Right atrium auricular region (tissue), 2 donors: ENCODE measurements at regions not wholly inside any gene's neighbourhood (a gene's known extent, or its start where the extent isn't known, plus 50 kb on each side); places are given as distances from the start of the nearest gene placed in this dataset.

Experiments
- DNase-seq: peaks from one replicate; pipeline ENCODE4 v3.0.0-alpha.2; 2019; ENCODE audit warnings: low spot score
- H3K27ac ChIP-seq, 2 donors: fragments of 200-600 bp; sonication (generic); 1 replicate in 1 of 2; 2 replicates in 1 of 2; pipeline ENCODE4 v1.5.1; 2016 to 2019
- H3K27me3 ChIP-seq, 2 donors: fragments of 200-600 bp; sonication (generic); one replicate each; pipeline versions ENCODE4 v1.5.1 to v1.6.0; 2017 to 2019
- H3K36me3 ChIP-seq: fragments of 200-600 bp; sonication (generic); one replicate; pipeline ENCODE4 v1.5.1; 2016
- H3K4me1 ChIP-seq, 2 donors: fragments of 200-600 bp; sonication (generic); one replicate each; pipeline versions ENCODE4 v1.5.1 to v1.6.0; 2017 to 2019
- H3K4me3 ChIP-seq, 2 donors: fragments of 200-600 bp; sonication (generic); 1 replicate in 1 of 2; 2 replicates in 1 of 2; pipeline ENCODE4 v1.5.1; 2017 to 2019; ENCODE audit warnings: mild to moderate bottlenecking in 1 of 2, moderate library complexity in 1 of 2
- H3K9me3 ChIP-seq, 2 donors: fragments of 200-600 bp; sonication (generic); one replicate each; pipeline ENCODE4 v1.5.1; 2019
- TF ChIP-seq, protein P1 (sequence below), 2 donors: fragments of 200-600 bp; sonication (generic); IDR thresholded peaks; one replicate each; pipeline ENCODE4 v1.5.1; 2019; ENCODE audit warnings: antibody characterized with exemption in 2 of 2

- no peak for DNase-seq
- Histone ChIP-seq H3K4me1 (no peaks in the 10 kb centered on the region), H3K4me3 (no peak overlapping the region), H3K36me3 (no peaks in the 10 kb centered on the region), H3K27me3 (no peaks in the 10 kb centered on the region), H3K9me3 (no peaks in the 10 kb centered on the region), H3K27ac (no peak overlapping the region)
- TF ChIP-seq, protein P1, sequence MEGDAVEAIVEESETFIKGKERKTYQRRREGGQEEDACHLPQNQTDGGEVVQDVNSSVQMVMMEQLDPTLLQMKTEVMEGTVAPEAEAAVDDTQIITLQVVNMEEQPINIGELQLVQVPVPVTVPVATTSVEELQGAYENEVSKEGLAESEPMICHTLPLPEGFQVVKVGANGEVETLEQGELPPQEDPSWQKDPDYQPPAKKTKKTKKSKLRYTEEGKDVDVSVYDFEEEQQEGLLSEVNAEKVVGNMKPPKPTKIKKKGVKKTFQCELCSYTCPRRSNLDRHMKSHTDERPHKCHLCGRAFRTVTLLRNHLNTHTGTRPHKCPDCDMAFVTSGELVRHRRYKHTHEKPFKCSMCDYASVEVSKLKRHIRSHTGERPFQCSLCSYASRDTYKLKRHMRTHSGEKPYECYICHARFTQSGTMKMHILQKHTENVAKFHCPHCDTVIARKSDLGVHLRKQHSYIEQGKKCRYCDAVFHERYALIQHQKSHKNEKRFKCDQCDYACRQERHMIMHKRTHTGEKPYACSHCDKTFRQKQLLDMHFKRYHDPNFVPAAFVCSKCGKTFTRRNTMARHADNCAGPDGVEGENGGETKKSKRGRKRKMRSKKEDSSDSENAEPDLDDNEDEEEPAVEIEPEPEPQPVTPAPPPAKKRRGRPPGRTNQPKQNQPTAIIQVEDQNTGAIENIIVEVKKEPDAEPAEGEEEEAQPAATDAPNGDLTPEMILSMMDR (IDR thresholded peaks at IDR 0.05): no peak
Observed at GRCh38 chr1:61616830-61617229, 108.1 kb downstream of the TM2D1 start.

- Histone ChIP-seq H3K9me3 (no peaks in the 10 kb centered on the region), H3K4me3 (no peak overlapping the region), H3K36me3 (no peaks in the 10 kb centered on the region), H3K27me3 (no peaks in the 10 kb centered on the region), H3K4me1 (no peaks in the 10 kb centered on the region), H3K27ac (no peak overlapping the region)
- TF ChIP-seq, protein P1 (IDR thresholded peaks at IDR 0.05): no peak
- DNase-seq: no peak
Observed at GRCh38 chr1:61612602-61613001, 112.3 kb downstream of the TM2D1 start.

- DNase-seq: no peak
- Histone ChIP-seq H3K27ac (no peak overlapping the region), H3K4me3 (no peak overlapping the region), H3K36me3 (no peaks in the 10 kb centered on the region), H3K27me3 (no peaks in the 10 kb centered on the region), H3K4me1 (no peaks in the 10 kb centered on the region), H3K9me3 (no peaks in the 10 kb centered on the region)
- TF ChIP-seq, protein P1 (IDR thresholded peaks at IDR 0.05): no peak
Observed at GRCh38 chr1:61609040-61609439, 115.9 kb downstream of the TM2D1 start.

- no peaks in the 10 kb centered on the region for H3K27me3 ChIP-seq
- H3K4me3 ChIP-seq: no peak overlapping the region
- H3K9me3 ChIP-seq: no peaks in the 10 kb centered on the region
- no peaks in the 10 kb centered on the region for H3K4me1 ChIP-seq
- DNase-seq: no peak
- H3K27ac ChIP-seq: peak overlapping the region; percentile 26 to 81
- H3K36me3 ChIP-seq: no peaks in the 10 kb centered on the region
- TF ChIP-seq, protein P1 (IDR thresholded peaks at IDR 0.05): no peak
Observed at GRCh38 chr1:61607448-61607847, 117.5 kb downstream of the TM2D1 start.

DNA sequence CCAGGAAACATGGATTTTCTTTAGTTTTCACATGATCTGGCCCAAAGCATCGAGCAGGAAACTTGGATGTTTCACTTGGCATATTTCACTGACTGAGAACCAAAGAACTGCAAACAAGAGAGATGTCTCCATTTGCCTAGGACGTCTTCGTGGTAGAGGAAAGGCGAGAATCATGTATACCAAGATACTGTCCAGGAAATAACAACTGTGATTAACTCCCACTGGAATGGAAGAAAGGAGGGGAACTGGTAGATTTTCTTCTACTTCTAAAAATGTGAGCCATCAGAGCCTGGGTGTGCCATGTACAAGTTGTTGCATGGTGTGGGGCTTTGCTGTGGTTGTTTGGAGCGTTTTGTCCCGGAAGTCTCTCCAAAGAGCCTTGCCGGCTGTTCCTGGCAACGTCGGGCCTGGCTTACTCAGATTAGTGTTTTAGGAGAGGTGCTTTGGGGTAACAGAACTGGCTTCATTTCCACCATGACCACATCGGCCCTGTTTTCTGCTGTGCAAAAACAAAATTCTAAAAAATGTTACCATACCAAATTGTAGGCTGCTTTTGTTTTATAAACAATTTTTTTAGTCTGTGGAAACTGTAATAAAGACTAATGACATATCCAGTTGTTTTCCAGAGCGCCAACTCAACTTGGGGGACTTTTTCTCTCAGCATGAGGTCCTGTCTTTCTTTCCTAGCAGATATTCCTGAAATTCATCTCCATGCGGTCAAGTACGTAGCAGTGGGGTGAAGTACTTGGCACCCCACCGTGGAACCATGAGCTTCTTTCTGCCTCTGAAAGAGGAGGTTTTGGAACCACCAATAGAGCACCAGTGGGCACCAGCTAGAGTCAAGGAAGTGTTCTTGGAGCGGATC lies 118.3 kb downstream of the TM2D1 start:
- Histone ChIP-seq H3K9me3 (no peaks in the 10 kb centered on the region), H3K27me3 (no peaks in the 10 kb centered on the region), H3K4me1 (no peaks in the 10 kb centered on the region), H3K4me3 (no peak overlapping the region), H3K27ac (peak overlapping the region; percentile 46 to 81), H3K36me3 (no peaks in the 10 kb centered on the region)
- peak; percentile 94 for DNase-seq
- TF ChIP-seq, protein P1 (IDR thresholded peaks at IDR 0.05): no peak
